Neural progenitor cell (in vitro differentiated cells): ENCODE measurements at regions not wholly inside any gene's neighbourhood (a gene's known extent, or its start where the extent isn't known, plus 50 kb on each side); places are given as distances from the start of the nearest gene placed in this dataset.

ENCODE experiments used
- DNase-seq: peaks from one replicate; pipeline ENCODE4 v3.0.0-alpha.2; 2016; ENCODE audit warnings: low spot score
- H2AFZ ChIP-seq: fragments of 200-600 bp; sonication (generic); replicated peaks from 2 replicates; pipeline ENCODE4 v1.6.1; 2016; ENCODE audit warnings: antibody characterized with exemption
- H3F3A ChIP-seq: fragments of 200-600 bp; sonication (generic); 2 replicates; pipeline ENCODE4 v1.6.1; 2016; ENCODE audit warnings: antibody characterized with exemption, low read depth
- H3K27ac ChIP-seq: fragments of 200-600 bp; sonication (generic); 2 replicates; pipeline ENCODE4 v1.5.1; 2016; ENCODE audit warnings: mild to moderate bottlenecking
- H3K27me3 ChIP-seq: fragments of 200-600 bp; sonication (generic); 2 replicates; pipeline ENCODE4 v1.6.1; 2016; ENCODE audit warnings: mild to moderate bottlenecking, moderate library complexity
- H3K36me3 ChIP-seq: fragments of 200-600 bp; sonication (generic); 2 replicates; pipeline ENCODE4 v1.5.1; 2016
- H3K4me1 ChIP-seq: fragments of 200-600 bp; sonication (generic); 2 replicates; pipeline ENCODE4 v1.6.1; 2016; ENCODE audit warnings: mixed run types
- H3K4me2 ChIP-seq: fragments of 200-600 bp; sonication (generic); 2 replicates; pipeline ENCODE4 v1.6.1; 2016
- H3K4me3 ChIP-seq: fragments of 200-600 bp; sonication (generic); 2 replicates; pipeline ENCODE4 v1.5.1; 2016
- H3K79me2 ChIP-seq: fragments of 200-600 bp; sonication (generic); 2 replicates; pipeline ENCODE4 v1.6.1; 2016; ENCODE audit warnings: low read depth
- H3K9ac ChIP-seq: fragments of 200-600 bp; sonication (generic); 2 replicates; pipeline ENCODE4 v1.6.1; 2016
- H3K9me3 ChIP-seq: fragments of 200-600 bp; sonication (generic); 2 replicates; pipeline ENCODE4 v1.5.1; 2016; ENCODE audit warnings: low read depth
- H4K20me1 ChIP-seq: fragments of 200-600 bp; sonication (generic); 2 replicates; pipeline ENCODE4 v1.6.1; 2016; ENCODE audit warnings: low read depth
- H3K27ac Mint-ChIP-seq: 3 replicates; pipeline ENCODE4 v1.8.0; 2021; ENCODE audit warnings: mixed read lengths
- H3K27me3 Mint-ChIP-seq: 2 replicates; pipeline ENCODE4 v1.8.0; 2022; ENCODE audit warnings: low read depth, mild to moderate bottlenecking, inconsistent platforms, moderate library complexity, mixed read lengths; ENCODE audit not compliant: insufficient read depth
- H3K36me3 Mint-ChIP-seq: 3 replicates; pipeline ENCODE4 v1.8.0; 2021; ENCODE audit warnings: mixed read lengths
- H3K4me1 Mint-ChIP-seq: 3 replicates; pipeline ENCODE4 v1.8.0; 2021; ENCODE audit warnings: mixed read lengths
- H3K4me3 Mint-ChIP-seq: 3 replicates; pipeline ENCODE4 v1.8.0; 2021; ENCODE audit warnings: mild to moderate bottlenecking, moderate library complexity, mixed read lengths
- H3K9me3 Mint-ChIP-seq: 3 replicates; pipeline ENCODE4 v1.8.0; 2020; ENCODE audit warnings: mixed read lengths
- CTCF ChIP-seq: fragments of 200-600 bp; sonication (generic); IDR thresholded peaks from 2 replicates; pipeline ENCODE4 v1.5.1; 2017; ENCODE audit warnings: antibody characterized with exemption, mild to moderate bottlenecking
- EZH2 ChIP-seq: fragments of 200-600 bp; sonication (generic); IDR thresholded peaks from 2 replicates; pipeline ENCODE4 v1.6.1; 2017; ENCODE audit warnings: antibody characterized with exemption, mild to moderate bottlenecking, moderate library complexity
- EZH2phosphoT487 ChIP-seq: fragments of 200-600 bp; sonication (generic); IDR thresholded peaks from 2 replicates; pipeline ENCODE4 v1.6.1; 2017; ENCODE audit warnings: antibody characterized with exemption

- no peak overlapping the region for H3K4me2 ChIP-seq
- no peak overlapping the region for H2AFZ ChIP-seq
- H3K27ac ChIP-seq, result no peak overlapping the region
- no peaks in the 10 kb centered on the region for H3K9me3 ChIP-seq
- Mint-ChIP-seq H3K27me3 (no peaks in the 10 kb centered on the region), H3K9me3 (no peaks in the 10 kb centered on the region), H3K4me1 (no peaks in the 10 kb centered on the region), H3K4me3 (no peak overlapping the region), H3K36me3 (no peaks in the 10 kb centered on the region), H3K27ac (no peak overlapping the region)
- no peak overlapping the region for H3K4me3 ChIP-seq
- no peaks in the 10 kb centered on the region for H3K36me3 ChIP-seq
- H3K27me3 ChIP-seq, result no peaks in the 10 kb centered on the region
- no peak overlapping the region for H3K9ac ChIP-seq
- no peak for DNase-seq
- H3F3A ChIP-seq, result no peaks in the 10 kb centered on the region
- no peaks in the 10 kb centered on the region for H3K79me2 ChIP-seq
- TF ChIP-seq EZH2phosphoT487 (no peak), CTCF (no peak), EZH2 (no peak)
- no peaks in the 10 kb centered on the region for H4K20me1 ChIP-seq
- H3K4me1 ChIP-seq, result no peaks in the 10 kb centered on the region
Observed at GRCh38 chr1:88321706-88322105, 362.4 kb upstream of the PKN2 start.

GRCh38 chr1:88324899-88325298 is 359.2 kb upstream of the PKN2 start:
- Mint-ChIP-seq H3K36me3 (no peaks in the 10 kb centered on the region), H3K4me3 (no peak overlapping the region), H3K9me3 (no peaks in the 10 kb centered on the region), H3K4me1 (peaks cover 10% of the 10 kb centered on the region), H3K27ac (no peak overlapping the region), H3K27me3 (peaks cover 1% of the 10 kb centered on the region)
- Histone ChIP-seq H2AFZ (no peak overlapping the region), H3F3A (no peaks in the 10 kb centered on the region), H3K4me1 (no peaks in the 10 kb centered on the region), H3K4me2 (no peak overlapping the region), H4K20me1 (no peaks in the 10 kb centered on the region), H3K4me3 (no peak overlapping the region), H3K27me3 (no peaks in the 10 kb centered on the region), H3K9me3 (no peaks in the 10 kb centered on the region), H3K36me3 (no peaks in the 10 kb centered on the region), H3K79me2 (no peaks in the 10 kb centered on the region), H3K27ac (no peak overlapping the region), H3K9ac (no peak overlapping the region)
- no peak for TF ChIP-seq CTCF
- no peak for TF ChIP-seq EZH2phosphoT487
- no peak for TF ChIP-seq EZH2
- DNase-seq, result no peak

GRCh38 chr1:88327391-88328267 is 356.4 kb upstream of the PKN2 start:
- TF ChIP-seq CTCF, result no peak
- no peak for TF ChIP-seq EZH2phosphoT487
- no peak for TF ChIP-seq EZH2
- H3K4me1 ChIP-seq, result peaks cover 18% of the 10 kb centered on the region
- no peaks in the 10 kb centered on the region for H3K9me3 ChIP-seq
- no peak overlapping the region for H3K4me3 ChIP-seq
- Mint-ChIP-seq H3K27me3 (peaks cover 2% of the 10 kb centered on the region), H3K27ac (no peak overlapping the region), H3K4me1 (peaks cover 10% of the 10 kb centered on the region), H3K4me3 (no peak overlapping the region), H3K36me3 (no peaks in the 10 kb centered on the region), H3K9me3 (no peaks in the 10 kb centered on the region)
- peaks cover 6% of the 10 kb centered on the region for H3F3A ChIP-seq
- no peak overlapping the region for H3K9ac ChIP-seq
- H2AFZ ChIP-seq, result no peak overlapping the region
- no peak overlapping the region for H3K27ac ChIP-seq
- H3K4me2 ChIP-seq, result no peak overlapping the region
- H3K36me3 ChIP-seq, result no peaks in the 10 kb centered on the region
- no peaks in the 10 kb centered on the region for H3K27me3 ChIP-seq
- H4K20me1 ChIP-seq, result no peaks in the 10 kb centered on the region
- no peak for DNase-seq
- H3K79me2 ChIP-seq, result no peaks in the 10 kb centered on the region
